ENCODE measurements at regions not wholly inside any gene's neighbourhood (a gene's known extent, or its start where the extent isn't known, plus 50 kb on each side); places are given as distances from the start of the nearest gene placed in this dataset.
"Not testable (repeated sequence)": the region's sequence is repeated elsewhere in the genome, so short reads cannot be mapped to it uniquely, and the experiment has no call there.

- DNase-seq: no peak
Observed at GRCh38 chr3:18236726-18237125, 188.4 kb downstream of the SATB1 start.

- DNase-seq: no peak
Observed at GRCh38 chr3:18234717-18235335, 190.3 kb downstream of the SATB1 start.

- no peak for DNase-seq
Observed at GRCh38 chr3:18233987-18234716, 191.0 kb downstream of the SATB1 start.

GRCh38 chr3:18232317-18232716 lies 192.8 kb downstream of the SATB1 start:
- no peak for DNase-seq

GRCh38 chr3:18228060-18228459 lies 197.1 kb downstream of the SATB1 start:
- DNase-seq: no peak

- no peak for DNase-seq
Observed at GRCh38 chr3:18225709-18226108, 199.4 kb downstream of the SATB1 start.

GRCh38 chr3:18224426-18224825 lies 200.7 kb downstream of the SATB1 start:
- no peak for DNase-seq

GRCh38 chr3:18223974-18224373 lies 201.2 kb downstream of the SATB1 start:
- DNase-seq: no peak

- DNase-seq: no peak
Observed at GRCh38 chr3:18223571-18223970, 201.6 kb downstream of the SATB1 start.

GRCh38 chr3:18222686-18223085 lies 202.5 kb downstream of the SATB1 start:
- no peak for DNase-seq

- no peak for DNase-seq
Observed at GRCh38 chr3:18217507-18218174, 207.5 kb downstream of the SATB1 start.

- no peak for DNase-seq
Observed at GRCh38 chr3:18216996-18217395, 208.1 kb downstream of the SATB1 start.

- no peak for DNase-seq
Observed at GRCh38 chr3:18215639-18216038, 209.5 kb downstream of the SATB1 start.

GRCh38 chr3:18211116-18211515 lies 214.0 kb downstream of the SATB1 start:
- no peak for DNase-seq

GRCh38 chr3:18208856-18209255 lies 216.3 kb downstream of the SATB1 start:
- no peak for DNase-seq

- no peak for DNase-seq
Observed at GRCh38 chr3:18208091-18208490, 217.0 kb downstream of the SATB1 start.

GRCh38 chr3:18207226-18207625 lies 217.9 kb downstream of the SATB1 start:
- DNase-seq: no peak

- not testable (repeated sequence) for DNase-seq
Observed at GRCh38 chr3:18205701-18206100, 219.4 kb downstream of the SATB1 start.

GRCh38 chr3:18201315-18201714 lies 223.8 kb downstream of the SATB1 start:
- no peak for DNase-seq

- DNase-seq: no peak
Observed at GRCh38 chr3:18199757-18200156, 225.4 kb downstream of the SATB1 start.

GRCh38 chr3:18195836-18196235 lies 229.3 kb downstream of the SATB1 start:
- no peak for DNase-seq

GRCh38 chr3:18194431-18194830 lies 230.7 kb downstream of the SATB1 start:
- DNase-seq: no peak

GRCh38 chr3:18190646-18191045 lies 234.5 kb downstream of the SATB1 start:
- no peak for DNase-seq
